GM12872 (cell line): ENCODE measurements at regions not wholly inside any gene's neighbourhood (a gene's known extent, or its start where the extent isn't known, plus 50 kb on each side); places are given as distances from the start of the nearest gene placed in this dataset.

Experiments used
- TF ChIP-seq, protein P1 (sequence below): IDR thresholded peaks from 3 replicates; pipeline ENCODE4 v1.5.1; 2011; ENCODE audit warnings: low read depth, mild to moderate bottlenecking, low read length, moderate library complexity; ENCODE audit not compliant: insufficient read depth

- TF ChIP-seq, protein P1, sequence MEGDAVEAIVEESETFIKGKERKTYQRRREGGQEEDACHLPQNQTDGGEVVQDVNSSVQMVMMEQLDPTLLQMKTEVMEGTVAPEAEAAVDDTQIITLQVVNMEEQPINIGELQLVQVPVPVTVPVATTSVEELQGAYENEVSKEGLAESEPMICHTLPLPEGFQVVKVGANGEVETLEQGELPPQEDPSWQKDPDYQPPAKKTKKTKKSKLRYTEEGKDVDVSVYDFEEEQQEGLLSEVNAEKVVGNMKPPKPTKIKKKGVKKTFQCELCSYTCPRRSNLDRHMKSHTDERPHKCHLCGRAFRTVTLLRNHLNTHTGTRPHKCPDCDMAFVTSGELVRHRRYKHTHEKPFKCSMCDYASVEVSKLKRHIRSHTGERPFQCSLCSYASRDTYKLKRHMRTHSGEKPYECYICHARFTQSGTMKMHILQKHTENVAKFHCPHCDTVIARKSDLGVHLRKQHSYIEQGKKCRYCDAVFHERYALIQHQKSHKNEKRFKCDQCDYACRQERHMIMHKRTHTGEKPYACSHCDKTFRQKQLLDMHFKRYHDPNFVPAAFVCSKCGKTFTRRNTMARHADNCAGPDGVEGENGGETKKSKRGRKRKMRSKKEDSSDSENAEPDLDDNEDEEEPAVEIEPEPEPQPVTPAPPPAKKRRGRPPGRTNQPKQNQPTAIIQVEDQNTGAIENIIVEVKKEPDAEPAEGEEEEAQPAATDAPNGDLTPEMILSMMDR, result no peak
Observed at GRCh38 chr12:19048943-19049342, 80.6 kb upstream of the PLEKHA5 start.

DNA sequence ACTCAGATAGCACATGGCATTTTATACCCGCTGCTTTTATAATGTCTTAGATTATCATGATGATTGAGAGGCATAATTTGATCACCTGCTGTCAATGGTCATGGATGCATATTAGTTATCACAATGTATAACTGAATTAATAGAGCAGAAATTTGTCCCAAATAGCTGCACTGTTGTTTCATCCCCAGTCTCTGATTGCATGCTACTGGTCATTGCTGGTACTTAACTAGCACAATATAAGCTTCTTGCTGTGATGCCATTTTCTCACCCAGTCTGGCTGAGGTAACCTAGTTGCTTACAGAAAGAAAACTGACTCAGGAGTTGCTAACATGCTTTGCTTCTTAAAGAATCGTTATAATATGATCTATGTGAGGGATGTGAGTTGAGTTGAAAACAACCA, 76.8 kb upstream of the PLEKHA5 start:
- TF ChIP-seq, protein P1, result no peak

- TF ChIP-seq, protein P1, result no peak
Observed at GRCh38 chr12:19053218-19053617, 76.3 kb upstream of the PLEKHA5 start.

DNA sequence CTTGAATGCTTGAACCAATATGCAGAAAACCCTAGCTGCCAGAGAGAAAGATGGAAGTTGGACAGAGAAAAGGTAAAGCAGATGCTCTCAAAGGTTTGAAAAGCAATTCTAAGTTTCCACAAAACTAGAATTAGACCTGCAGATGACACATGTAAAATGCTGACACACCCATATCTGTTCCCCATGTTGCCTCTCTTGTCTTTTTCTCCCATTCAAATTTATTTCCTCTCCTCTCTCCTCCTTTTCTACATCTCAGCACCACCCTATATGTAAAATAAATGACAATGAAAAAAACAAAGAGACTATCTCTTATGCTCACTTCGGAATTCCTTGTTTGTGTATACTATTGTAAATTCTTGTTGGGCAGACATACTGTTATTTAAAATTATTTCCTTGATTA, 75.5 kb upstream of the PLEKHA5 start:
- TF ChIP-seq, protein P1, result no peak

- TF ChIP-seq, protein P1, result no peak
Observed at GRCh38 chr12:19055589-19055988, 73.9 kb upstream of the PLEKHA5 start.

DNA sequence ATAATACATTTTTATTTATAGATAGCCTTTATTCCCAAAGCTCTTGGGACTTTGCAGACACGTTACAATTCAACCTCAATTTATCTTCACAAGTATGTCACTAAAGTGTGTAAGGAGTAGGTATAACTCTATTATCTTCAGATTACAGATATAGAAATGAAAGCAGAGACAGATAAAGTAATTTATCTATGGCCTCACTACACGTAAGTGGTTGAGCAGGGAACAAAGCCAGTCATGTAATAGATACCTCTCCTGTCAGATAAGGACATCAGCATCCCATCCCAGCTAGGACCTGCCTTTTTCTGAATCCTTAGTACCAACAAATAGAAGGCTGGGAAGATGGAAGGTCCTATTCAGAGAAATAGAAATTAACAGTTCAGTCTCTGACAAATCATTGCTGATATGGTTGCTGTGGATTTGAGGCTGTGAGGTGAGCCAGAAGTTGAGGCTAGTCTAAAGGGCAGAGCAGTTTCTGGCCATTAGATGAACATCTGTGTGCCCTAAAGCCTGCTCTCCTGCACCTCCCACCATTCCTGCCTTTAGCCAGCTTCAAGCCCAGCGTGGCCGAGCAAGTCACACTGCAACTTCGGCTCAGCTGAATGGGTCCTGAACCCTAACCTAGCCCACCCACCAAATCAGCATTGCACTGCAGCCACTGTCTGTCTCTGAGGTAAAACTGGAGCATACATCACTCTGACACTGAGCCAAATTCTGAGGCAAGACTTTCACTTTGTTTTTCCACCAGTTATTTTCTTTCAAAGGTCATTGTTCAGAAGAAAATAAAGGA, 71.1 kb upstream of the PLEKHA5 start:
- TF ChIP-seq, protein P1, result no peak

- TF ChIP-seq, protein P1, result no peak
Observed at GRCh38 chr12:19064713-19065112, 64.8 kb upstream of the PLEKHA5 start.
